Activated naive CD8-positive, alpha-beta T cell treated with anti-CD3 and anti-CD28 coated beads, Interleukin-2, amount 10 ng/mL, durations not matched to agents 7 days and 5 days (primary cell): ENCODE measurements at regions not wholly inside any gene's neighbourhood (a gene's known extent, or its start where the extent isn't known, plus 50 kb on each side); places are given as distances from the start of the nearest gene placed in this dataset.
"Not testable (repeated sequence)": the region's sequence is repeated elsewhere in the genome, so short reads cannot be mapped to it uniquely, and the experiment has no call there.

ENCODE experiments used
- ATAC-seq: fragments of 150-1000 bp; cut with Tn5 transposase; one replicate; pipeline ENCODE4 v1.10.0; 2021; ENCODE audit warnings: low read depth, moderate library complexity
- POLR2A ChIA-PET: fragments of 350-600 bp; sonication (Branson Sonifier 250); formaldehyde crosslinking; loops from one replicate; lab custom pipeline; 2021; ENCODE audit warnings: antibody characterized with exemption; lab: Charles Lee
- DNase-seq: peaks from one replicate; pipeline ENCODE4 v3.0.0; 2021
- H3K27ac Mint-ChIP-seq: one replicate; pipeline ENCODE4 v1.8.0; 2022; ENCODE audit warnings: mild to moderate bottlenecking, mixed read lengths
- H3K27me3 Mint-ChIP-seq: one replicate; pipeline ENCODE4 v1.8.0; 2022; ENCODE audit warnings: mild to moderate bottlenecking, moderate library complexity, mixed read lengths
- H3K36me3 Mint-ChIP-seq: one replicate; pipeline ENCODE4 v1.8.0; 2021; ENCODE audit warnings: mild to moderate bottlenecking, mixed read lengths
- H3K4me1 Mint-ChIP-seq: one replicate; pipeline ENCODE4 v1.8.0; 2021; ENCODE audit warnings: mixed read lengths
- H3K4me3 Mint-ChIP-seq: one replicate; pipeline ENCODE4 v1.8.0; 2022; ENCODE audit warnings: mild to moderate bottlenecking, moderate library complexity, mixed read lengths
- H3K9me3 Mint-ChIP-seq: one replicate; pipeline ENCODE4 v1.8.0; 2021; ENCODE audit warnings: mixed read lengths

- no peak overlapping the region for H3K27ac Mint-ChIP-seq
- no peaks in the 10 kb centered on the region for H3K9me3 Mint-ChIP-seq
- peaks cover 2% of the 10 kb centered on the region for H3K27me3 Mint-ChIP-seq
- DNase-seq (no peak), ATAC-seq (no peak)
- no peaks in the 10 kb centered on the region for H3K4me1 Mint-ChIP-seq
- POLR2A ChIA-PET, result no interaction called here
- H3K36me3 Mint-ChIP-seq, result no peaks in the 10 kb centered on the region
- H3K4me3 Mint-ChIP-seq, result no peak overlapping the region
Measured at GRCh38 chr22:48923165-48923865, 904.4 kb downstream of the BRD1 start.

- POLR2A ChIA-PET, result no interaction called here
- Mint-ChIP-seq H3K27me3 (peaks cover 2% of the 10 kb centered on the region), H3K4me1 (no peaks in the 10 kb centered on the region), H3K36me3 (no peaks in the 10 kb centered on the region), H3K9me3 (peaks cover 4% of the 10 kb centered on the region), H3K27ac (no peak overlapping the region), H3K4me3 (no peak overlapping the region)
- ATAC-seq (no peak), DNase-seq (no peak)
Measured at GRCh38 chr22:48921411-48921903, 906.2 kb downstream of the BRD1 start.

DNA sequence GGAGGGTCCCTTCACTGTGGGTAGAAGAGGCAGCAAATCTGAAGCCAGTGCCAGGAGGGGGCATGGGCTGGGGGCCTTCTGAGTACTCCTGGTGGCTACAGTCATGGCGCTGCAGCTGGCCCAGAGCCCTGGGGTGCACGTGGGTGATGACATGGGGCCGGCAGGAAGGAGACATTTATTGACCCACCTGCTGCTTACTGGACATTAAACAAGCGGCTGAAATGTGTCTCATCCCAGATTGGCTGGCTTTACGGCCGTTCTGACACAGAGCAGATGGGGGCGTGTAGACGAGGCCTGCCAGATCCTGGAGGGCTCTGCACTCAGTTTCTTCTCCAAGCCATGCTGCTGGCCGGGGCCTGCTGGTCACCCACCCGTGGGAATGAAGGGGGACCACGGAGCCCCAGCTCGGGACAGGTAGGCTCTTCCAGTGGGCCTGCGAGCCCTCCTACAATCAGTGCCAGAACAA is 906.9 kb downstream of the BRD1 start:
- H3K4me3 Mint-ChIP-seq, result no peak overlapping the region
- H3K27ac Mint-ChIP-seq, result no peak overlapping the region
- POLR2A ChIA-PET, result no interaction called here
- peaks cover 4% of the 10 kb centered on the region for H3K9me3 Mint-ChIP-seq
- DNase-seq (no peak), ATAC-seq (no peak)
- no peaks in the 10 kb centered on the region for H3K36me3 Mint-ChIP-seq
- no peaks in the 10 kb centered on the region for H3K4me1 Mint-ChIP-seq
- no peaks in the 10 kb centered on the region for H3K27me3 Mint-ChIP-seq

DNA sequence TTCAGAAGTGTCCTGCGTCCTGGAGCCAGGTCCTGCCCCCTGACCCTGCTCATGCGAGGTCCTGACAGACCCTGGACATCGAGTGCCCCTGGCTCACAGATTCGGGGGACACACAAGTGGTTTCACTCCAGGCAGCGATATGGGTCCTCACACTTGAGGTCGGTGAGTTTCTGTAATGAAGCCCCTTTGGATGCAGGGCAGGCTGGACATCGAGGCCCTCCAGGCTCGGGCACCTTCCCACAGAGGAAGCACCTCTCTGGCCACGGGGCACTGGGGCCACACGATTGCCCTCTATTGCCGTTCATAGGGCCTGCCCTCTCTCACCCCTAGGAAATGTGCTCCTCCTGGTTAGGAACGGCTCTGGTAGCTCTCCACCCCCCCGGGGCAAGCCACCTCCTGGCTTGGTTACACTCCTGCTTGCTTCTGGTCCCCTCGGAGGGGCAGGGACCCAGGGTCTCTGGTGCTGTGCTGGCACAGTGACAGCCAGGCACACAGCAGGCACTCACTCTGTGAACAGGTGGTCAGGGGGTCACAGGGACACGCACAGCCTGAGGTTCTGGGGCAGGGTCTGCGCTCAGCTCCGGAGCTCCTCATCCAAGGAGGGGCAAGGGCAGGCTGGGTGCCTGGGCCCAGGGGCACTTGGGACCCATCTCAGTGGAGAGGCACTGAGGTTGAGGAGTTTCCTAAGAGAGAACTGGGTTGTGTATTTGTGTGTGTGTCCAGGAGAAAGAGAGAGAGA is 907.7 kb downstream of the BRD1 start:
- Mint-ChIP-seq H3K4me3 (no peak overlapping the region), H3K27me3 (no peaks in the 10 kb centered on the region), H3K9me3 (peaks cover 4% of the 10 kb centered on the region), H3K4me1 (no peaks in the 10 kb centered on the region), H3K27ac (no peak overlapping the region), H3K36me3 (no peaks in the 10 kb centered on the region)
- DNase-seq, result no peak
- POLR2A ChIA-PET, result no interaction called here
- ATAC-seq, result no peak

- Mint-ChIP-seq H3K27me3 (no peaks in the 10 kb centered on the region), H3K4me3 (no peak overlapping the region), H3K9me3 (peaks cover 5% of the 10 kb centered on the region), H3K36me3 (no peaks in the 10 kb centered on the region), H3K27ac (no peak overlapping the region), H3K4me1 (no peaks in the 10 kb centered on the region)
- POLR2A ChIA-PET, result no interaction called here
- DNase-seq (no peak), ATAC-seq (no peak)
Measured at GRCh38 chr22:48919187-48919590, 908.5 kb downstream of the BRD1 start.

DNA sequence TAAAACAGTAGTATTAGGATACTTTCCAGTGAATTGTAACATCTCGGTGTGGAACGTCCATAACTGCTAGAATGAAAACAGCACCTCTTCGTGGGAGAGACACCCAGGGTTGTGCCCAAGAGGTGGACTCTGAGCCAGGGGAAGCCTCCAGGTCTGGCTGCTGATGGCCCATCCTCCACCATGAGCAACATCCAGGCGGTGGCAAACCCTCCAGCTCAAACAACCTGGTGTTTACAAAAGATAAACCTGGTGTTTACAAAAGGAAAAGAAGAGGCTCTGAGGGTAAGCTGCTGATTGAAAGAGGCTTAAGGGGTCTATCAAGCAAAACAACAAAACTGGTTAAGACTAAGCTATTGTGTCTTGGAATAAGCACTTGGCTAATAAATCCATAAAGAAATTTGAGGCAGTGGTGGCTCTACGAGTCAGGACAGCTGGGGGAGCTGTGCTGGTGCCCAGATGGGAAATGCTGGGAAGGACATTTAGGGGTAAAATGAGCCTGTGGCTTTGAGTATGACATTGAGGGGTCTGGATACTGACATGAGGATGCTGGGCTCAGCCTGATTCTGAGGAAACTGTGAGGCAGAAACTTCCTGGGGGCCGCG is 909.0 kb downstream of the BRD1 start:
- Mint-ChIP-seq H3K27me3 (no peaks in the 10 kb centered on the region), H3K36me3 (no peaks in the 10 kb centered on the region), H3K27ac (no peak overlapping the region), H3K4me3 (no peak overlapping the region), H3K9me3 (peaks cover 5% of the 10 kb centered on the region), H3K4me1 (no peaks in the 10 kb centered on the region)
- ATAC-seq (no peak), DNase-seq (no peak)
- POLR2A ChIA-PET, result no interaction called here

DNA sequence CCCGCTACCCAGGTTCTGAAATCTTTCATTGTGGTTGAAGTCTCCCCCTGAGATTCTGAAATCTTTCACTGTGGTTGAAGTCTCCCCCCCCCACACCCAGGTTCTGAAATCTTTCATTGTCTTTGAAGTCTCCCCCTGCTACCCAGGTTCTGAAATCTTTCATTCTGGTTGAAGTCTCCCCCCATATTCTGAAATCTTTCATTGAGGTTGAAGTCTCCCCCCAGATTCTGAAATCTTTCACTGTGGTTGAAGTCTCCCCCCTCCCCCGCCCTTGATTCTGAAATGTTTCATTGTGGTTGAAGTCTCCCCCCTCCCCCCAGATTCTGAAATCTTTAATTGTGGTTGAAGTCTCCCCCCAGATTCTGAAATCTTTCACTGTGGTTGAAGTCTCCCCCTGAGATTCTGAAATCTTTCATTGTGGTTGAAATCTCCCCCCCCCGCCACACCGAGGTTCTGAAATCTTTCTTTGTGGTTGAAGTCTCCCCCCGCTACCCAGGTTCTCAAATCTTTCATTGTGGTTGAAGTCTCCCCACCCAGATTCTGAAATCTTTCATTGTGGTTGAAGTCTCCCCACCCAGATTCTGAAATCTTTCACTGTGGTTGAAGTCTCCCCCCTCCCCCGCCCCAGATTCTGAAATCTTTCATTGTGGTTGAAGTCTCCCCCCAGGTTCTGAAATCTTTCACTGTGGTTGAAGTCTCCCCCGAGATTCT is 915.2 kb downstream of the BRD1 start:
- ATAC-seq, POLR2A ChIA-PET, H3K27me3 Mint-ChIP-seq, H3K27ac Mint-ChIP-seq, H3K36me3 Mint-ChIP-seq, H3K4me1 Mint-ChIP-seq, H3K4me3 Mint-ChIP-seq, DNase-seq, H3K9me3 Mint-ChIP-seq: not testable (repeated sequence)

- H3K9me3 Mint-ChIP-seq, POLR2A ChIA-PET, H3K4me3 Mint-ChIP-seq: not testable (repeated sequence)
Measured at GRCh38 chr22:48911647-48912046, 916.0 kb downstream of the BRD1 start.

DNA sequence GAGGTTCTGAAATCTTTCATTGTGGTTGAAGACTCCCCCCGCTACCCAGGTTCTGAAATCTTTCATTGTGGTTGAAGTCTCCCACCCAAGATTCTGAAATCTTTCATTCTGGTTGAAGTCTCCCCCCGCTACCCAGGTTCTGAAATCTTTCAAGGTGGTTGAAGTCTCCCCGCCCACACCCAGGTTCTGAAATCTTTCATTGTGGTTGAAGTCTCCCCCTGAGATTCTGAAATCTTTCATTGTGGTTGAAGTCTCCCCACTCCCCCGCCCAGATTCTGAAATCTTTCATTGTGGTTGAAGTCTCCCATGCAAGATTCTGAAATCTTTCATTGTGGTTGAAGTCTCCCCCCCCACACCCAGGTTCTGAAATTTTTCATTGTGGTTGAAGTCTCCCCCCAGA is 916.6 kb downstream of the BRD1 start:
- H3K36me3 Mint-ChIP-seq, POLR2A ChIA-PET, H3K9me3 Mint-ChIP-seq, H3K27me3 Mint-ChIP-seq, DNase-seq, H3K27ac Mint-ChIP-seq, ATAC-seq, H3K4me1 Mint-ChIP-seq, H3K4me3 Mint-ChIP-seq: not testable (repeated sequence)

More at GRCh38 chr22:48911647-48912046, 916.0 kb downstream of the BRD1 start:
- DNase-seq, H3K36me3 Mint-ChIP-seq, ATAC-seq, H3K27ac Mint-ChIP-seq, H3K27me3 Mint-ChIP-seq, H3K4me1 Mint-ChIP-seq: not testable (repeated sequence)

DNA sequence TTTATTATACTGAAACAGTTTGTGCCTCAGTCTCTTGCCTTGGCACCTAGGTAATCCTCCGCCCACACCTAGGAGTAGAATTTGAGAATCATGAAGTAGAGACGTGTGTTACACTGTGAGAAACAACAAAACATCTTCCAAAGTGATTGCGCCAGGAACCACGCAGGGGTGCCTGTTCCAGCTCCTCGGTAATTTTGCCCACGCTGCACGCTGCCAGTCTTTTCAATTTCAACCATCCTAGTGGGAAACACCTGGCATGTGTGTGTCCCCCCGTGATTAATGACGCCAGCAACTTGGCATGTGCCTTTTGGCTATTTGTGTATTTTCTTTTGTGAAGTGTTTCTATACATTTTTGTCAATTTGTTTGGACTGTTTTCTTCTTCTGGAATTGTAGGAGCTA is 919.1 kb downstream of the BRD1 start:
- no peak overlapping the region for H3K4me3 Mint-ChIP-seq
- H3K27ac Mint-ChIP-seq, result no peak overlapping the region
- no peak for ATAC-seq
- H3K36me3 Mint-ChIP-seq, result no peaks in the 10 kb centered on the region
- H3K9me3 Mint-ChIP-seq, result peaks cover 4% of the 10 kb centered on the region
- H3K27me3 Mint-ChIP-seq, result peaks cover 8% of the 10 kb centered on the region
- H3K4me1 Mint-ChIP-seq, result no peaks in the 10 kb centered on the region
- DNase-seq, result no peak
- POLR2A ChIA-PET, result no interaction called here

- Mint-ChIP-seq H3K36me3 (no peaks in the 10 kb centered on the region), H3K4me3 (no peak overlapping the region), H3K9me3 (no peaks in the 10 kb centered on the region), H3K27ac (no peak overlapping the region), H3K27me3 (peaks cover 8% of the 10 kb centered on the region), H3K4me1 (no peaks in the 10 kb centered on the region)
- DNase-seq (no peak), ATAC-seq (no peak)
- POLR2A ChIA-PET, result no interaction called here
Measured at GRCh38 chr22:48907591-48907990, 920.1 kb downstream of the BRD1 start.

- DNase-seq (no peak), ATAC-seq (no peak)
- H3K27ac Mint-ChIP-seq, result no peak overlapping the region
- POLR2A ChIA-PET, result no interaction called here
- no peaks in the 10 kb centered on the region for H3K36me3 Mint-ChIP-seq
- no peak overlapping the region for H3K4me3 Mint-ChIP-seq
- no peaks in the 10 kb centered on the region for H3K9me3 Mint-ChIP-seq
- H3K27me3 Mint-ChIP-seq, result peaks cover 8% of the 10 kb centered on the region
- H3K4me1 Mint-ChIP-seq, result no peaks in the 10 kb centered on the region
Measured at GRCh38 chr22:48906216-48906835, 921.3 kb downstream of the BRD1 start.
